GM12875 (cell line): ENCODE measurements at regions not wholly inside any gene's neighbourhood (a gene's known extent, or its start where the extent isn't known, plus 50 kb on each side); places are given as distances from the start of the nearest gene placed in this dataset.

Experiments
- H3K4me3 ChIP-seq: one replicate; pipeline ENCODE4 v1.5.1; 2011; ENCODE audit warnings: low read depth, low read length, control low read depth
- CTCF ChIP-seq: IDR thresholded peaks from 2 replicates; pipeline ENCODE4 v1.5.1; 2011; ENCODE audit warnings: low read depth, mild to moderate bottlenecking, control low read depth, inconsistent platforms, low read length, moderate library complexity, borderline replicate concordance; ENCODE audit not compliant: insufficient read depth

- H3K4me3 ChIP-seq = no peak overlapping the region
- no peak for TF ChIP-seq CTCF
Observed at GRCh38 chr2:8454797-8455196, 227.1 kb upstream of the ID2 start.

GRCh38 chr2:8455236-8456150 lies 226.4 kb upstream of the ID2 start:
- H3K4me3 ChIP-seq = no peak overlapping the region
- no peak for TF ChIP-seq CTCF

GRCh38 chr2:8456151-8457091 lies 225.4 kb upstream of the ID2 start:
- TF ChIP-seq CTCF = no peak
- no peak overlapping the region for H3K4me3 ChIP-seq

GRCh38 chr2:8457092-8457481 lies 224.8 kb upstream of the ID2 start:
- no peak for TF ChIP-seq CTCF
- no peak overlapping the region for H3K4me3 ChIP-seq

- no peak for TF ChIP-seq CTCF
- H3K4me3 ChIP-seq = no peak overlapping the region
Observed at GRCh38 chr2:8457699-8458502, 224.0 kb upstream of the ID2 start.

- no peak for TF ChIP-seq CTCF
Observed at GRCh38 chr2:8458503-8459459, 223.1 kb upstream of the ID2 start.

More at GRCh38 chr2:8458503-8459459, 223.1 kb upstream of the ID2 start:
- no peak overlapping the region for H3K4me3 ChIP-seq
